Activated CD8-positive, alpha-beta T cell treated with anti-CD3 and anti-CD28 coated beads for 36 hours (primary cell): ENCODE measurements at regions not wholly inside any gene's neighbourhood (a gene's known extent, or its start where the extent isn't known, plus 50 kb on each side); places are given as distances from the start of the nearest gene placed in this dataset.

ENCODE experiments used
- ATAC-seq: fragments of 200-7000 bp; cut with Tn5 transposase; one replicate; pipeline ENCODE4 v1.10.0; 2021; ENCODE audit warnings: mild to moderate bottlenecking, moderate library complexity
- CTCF ChIA-PET: fragments of 350-600 bp; sonication (Branson Sonifier 250); formaldehyde crosslinking; loops from one replicate; lab custom pipeline; 2021; ENCODE audit warnings: antibody characterized with exemption; lab: Charles Lee
- POLR2A ChIA-PET: fragments of 350-600 bp; sonication (Branson Sonifier 250); formaldehyde crosslinking; loops from one replicate; lab custom pipeline; 2021; ENCODE audit warnings: antibody characterized with exemption; lab: Charles Lee
- DNase-seq: peaks from one replicate; pipeline ENCODE4 v3.0.0-alpha.2; 2020
- H3K27ac Mint-ChIP-seq: one replicate; pipeline ENCODE4 v1.8.0; 2021; ENCODE audit warnings: mild to moderate bottlenecking, mixed read lengths
- H3K27me3 Mint-ChIP-seq: one replicate; pipeline ENCODE4 v1.8.0; 2021; ENCODE audit warnings: mixed read lengths
- H3K36me3 Mint-ChIP-seq: one replicate; pipeline ENCODE4 v1.8.0; 2021; ENCODE audit warnings: low read depth, mixed read lengths
- H3K4me1 Mint-ChIP-seq: one replicate; pipeline ENCODE4 v1.8.0; 2021; ENCODE audit warnings: low read depth, mixed read lengths
- H3K4me3 Mint-ChIP-seq: one replicate; pipeline ENCODE4 v1.8.0; 2021; ENCODE audit warnings: mild to moderate bottlenecking, moderate library complexity, mixed read lengths
- H3K9me3 Mint-ChIP-seq: one replicate; pipeline ENCODE4 v1.8.0; 2021; ENCODE audit warnings: mixed read lengths
- CTCF ChIP-seq: fragments of 200-600 bp; IDR thresholded peaks from one replicate; pipeline ENCODE4 v1.8.0; 2022; ENCODE audit warnings: antibody characterized with exemption, mild to moderate bottlenecking
- intact Hi-C: fragments of 100-400 bp; cut with micrococcal nuclease; formaldehyde crosslinking; loops from one replicate; pipeline ENCODE4 v1.10.0; 2022

DNA sequence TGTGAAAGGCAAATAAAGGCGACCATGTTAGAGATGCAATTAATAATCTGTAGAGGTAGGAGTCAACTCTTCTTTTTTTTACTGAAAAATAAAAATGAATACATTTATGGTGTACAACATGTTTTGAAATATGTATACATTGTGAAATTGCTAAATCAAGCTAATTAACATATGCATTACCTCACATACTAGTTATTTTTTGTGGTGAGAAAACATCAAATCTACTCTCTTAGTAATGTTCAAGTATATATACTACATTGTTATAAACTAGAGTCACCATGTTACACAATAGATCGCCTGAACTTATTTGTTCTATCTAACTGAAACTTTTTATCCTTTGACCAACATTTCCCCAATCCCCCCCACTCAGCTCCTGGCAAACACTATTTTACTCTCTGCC is 143.2 kb downstream of the POU4F1 start:
- CTCF ChIA-PET: interaction anchor here (0.7 to 1.7 kb wide), 2 partner anchors 10 to 40 kb away, joined by 3 read pairs; no protein-coding TSS in a partner anchor
- no peak for DNase-seq
- POLR2A ChIA-PET: no interaction called here
- Mint-ChIP-seq H3K36me3 (no peaks in the 10 kb centered on the region), H3K4me1 (no peaks in the 10 kb centered on the region), H3K4me3 (no peak overlapping the region), H3K9me3 (no peaks in the 10 kb centered on the region), H3K27me3 (peaks cover 3% of the 10 kb centered on the region), H3K27ac (no peak overlapping the region)
- intact Hi-C loops: no loop called here
- no peak for TF ChIP-seq CTCF
- ATAC-seq: no peak

- H3K4me1 Mint-ChIP-seq: no peaks in the 10 kb centered on the region
- no peaks in the 10 kb centered on the region for H3K27me3 Mint-ChIP-seq
- ATAC-seq: no peak
- TF ChIP-seq CTCF: no peak
- ChIA-PET CTCF (no interaction called here), POLR2A (no interaction called here)
- intact Hi-C loops: no loop called here
- H3K9me3 Mint-ChIP-seq: no peaks in the 10 kb centered on the region
- no peak overlapping the region for H3K27ac Mint-ChIP-seq
- no peaks in the 10 kb centered on the region for H3K36me3 Mint-ChIP-seq
- no peak for DNase-seq
- no peak overlapping the region for H3K4me3 Mint-ChIP-seq
Observed at GRCh38 chr13:78443839-78444238, 159.5 kb downstream of the POU4F1 start.

GRCh38 chr13:78437781-78438180 is 165.6 kb downstream of the POU4F1 start:
- no peak for TF ChIP-seq CTCF
- ATAC-seq (no peak), DNase-seq (no peak)
- Mint-ChIP-seq H3K4me1 (no peaks in the 10 kb centered on the region), H3K27ac (no peak overlapping the region), H3K27me3 (peaks cover 6% of the 10 kb centered on the region), H3K9me3 (no peaks in the 10 kb centered on the region), H3K4me3 (no peak overlapping the region), H3K36me3 (no peaks in the 10 kb centered on the region)
- intact Hi-C loops: no loop called here
- POLR2A ChIA-PET: no interaction called here
- CTCF ChIA-PET: interaction anchor here (0.7 kb wide), 1 partner anchor 12 kb away, joined by 3 read pairs; no protein-coding TSS in a partner anchor

DNA sequence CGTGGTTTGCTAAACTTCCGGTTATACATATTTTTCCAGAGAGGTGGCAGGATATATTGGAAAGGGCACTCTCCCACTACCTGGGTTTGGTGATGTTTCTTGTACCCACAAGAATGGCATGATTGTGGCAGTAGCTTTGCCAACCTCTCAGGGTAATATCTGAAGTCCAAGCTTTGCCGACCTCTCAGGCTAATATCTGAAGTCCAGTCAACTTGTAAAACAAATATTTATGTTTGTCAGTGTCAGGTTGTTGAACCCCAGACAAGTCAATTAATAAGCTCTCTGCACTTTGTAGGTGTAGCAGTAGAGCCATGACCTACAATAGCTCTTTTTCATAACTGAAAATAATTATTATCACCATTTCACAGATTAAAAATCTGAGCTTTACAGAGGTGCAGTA is 167.0 kb downstream of the POU4F1 start:
- no peak for TF ChIP-seq CTCF
- Mint-ChIP-seq H3K36me3 (no peaks in the 10 kb centered on the region), H3K27ac (no peak overlapping the region), H3K4me3 (no peak overlapping the region), H3K9me3 (no peaks in the 10 kb centered on the region), H3K27me3 (peaks cover 6% of the 10 kb centered on the region), H3K4me1 (no peaks in the 10 kb centered on the region)
- intact Hi-C loops: no loop called here
- ATAC-seq (no peak), DNase-seq (no peak)
- CTCF ChIA-PET: no interaction called here
- POLR2A ChIA-PET: no interaction called here

DNA sequence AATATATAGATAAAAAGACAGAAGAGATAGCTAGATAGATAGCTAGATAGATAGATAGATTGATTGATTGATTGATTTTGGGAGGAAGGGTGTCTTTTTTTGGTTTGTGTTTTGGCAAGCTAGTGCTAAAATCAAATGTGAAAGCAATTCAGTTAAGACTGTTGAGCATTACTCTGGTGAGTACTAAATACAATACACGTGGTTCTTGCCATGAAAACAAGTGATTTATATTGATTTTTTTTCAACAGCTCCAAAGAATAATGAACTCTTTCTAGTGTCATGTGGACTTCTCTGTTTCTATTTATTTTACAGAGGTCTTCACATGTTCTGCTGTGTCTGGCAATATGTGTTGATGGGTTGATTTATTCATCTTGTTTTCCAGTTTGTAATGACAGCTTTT is 172.0 kb downstream of the POU4F1 start:
- Mint-ChIP-seq H3K4me1 (no peaks in the 10 kb centered on the region), H3K36me3 (no peaks in the 10 kb centered on the region), H3K27me3 (peaks cover 7% of the 10 kb centered on the region), H3K4me3 (no peak overlapping the region), H3K27ac (no peak overlapping the region), H3K9me3 (no peaks in the 10 kb centered on the region)
- intact Hi-C loops: no loop called here
- ATAC-seq (no peak), DNase-seq (no peak)
- POLR2A ChIA-PET: no interaction called here
- CTCF ChIA-PET: interaction anchor here (1.0 kb wide), 1 partner anchor 9 kb away, joined by 4 read pairs; no protein-coding TSS in a partner anchor
- no peak for TF ChIP-seq CTCF
